ENCODE measurements at regions not wholly inside any gene's neighbourhood (a gene's known extent, or its start where the extent isn't known, plus 50 kb on each side); places are given as distances from the start of the nearest gene placed in this dataset.

DNA sequence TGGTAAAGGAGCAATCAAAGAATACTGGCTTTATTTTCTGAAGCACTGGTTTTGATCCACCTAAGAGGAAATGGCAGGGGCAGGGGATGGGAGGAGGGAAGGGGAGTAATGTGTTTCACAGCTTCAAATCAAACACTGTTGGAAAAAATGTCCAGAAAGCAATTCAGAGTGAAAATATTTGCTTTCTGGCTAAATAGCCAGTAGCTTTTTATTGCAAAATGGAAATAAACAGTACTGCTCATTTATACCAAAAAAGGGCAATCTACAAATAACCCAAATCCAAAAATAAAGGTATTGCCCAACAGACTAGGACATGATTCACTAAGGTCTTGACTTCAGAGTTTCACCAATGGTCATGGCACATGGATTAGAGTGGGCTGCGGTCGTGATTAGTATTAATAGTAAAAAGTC, 279.3 kb upstream of the THBS1 start:
- no peak for DNase-seq (ENCODE audit: low read depth in 2 of 2)

- DNase-seq (ENCODE audit: low read depth in 2 of 2): no peak
Measured at GRCh38 chr15:39302936-39303335, 277.9 kb upstream of the THBS1 start.

DNA sequence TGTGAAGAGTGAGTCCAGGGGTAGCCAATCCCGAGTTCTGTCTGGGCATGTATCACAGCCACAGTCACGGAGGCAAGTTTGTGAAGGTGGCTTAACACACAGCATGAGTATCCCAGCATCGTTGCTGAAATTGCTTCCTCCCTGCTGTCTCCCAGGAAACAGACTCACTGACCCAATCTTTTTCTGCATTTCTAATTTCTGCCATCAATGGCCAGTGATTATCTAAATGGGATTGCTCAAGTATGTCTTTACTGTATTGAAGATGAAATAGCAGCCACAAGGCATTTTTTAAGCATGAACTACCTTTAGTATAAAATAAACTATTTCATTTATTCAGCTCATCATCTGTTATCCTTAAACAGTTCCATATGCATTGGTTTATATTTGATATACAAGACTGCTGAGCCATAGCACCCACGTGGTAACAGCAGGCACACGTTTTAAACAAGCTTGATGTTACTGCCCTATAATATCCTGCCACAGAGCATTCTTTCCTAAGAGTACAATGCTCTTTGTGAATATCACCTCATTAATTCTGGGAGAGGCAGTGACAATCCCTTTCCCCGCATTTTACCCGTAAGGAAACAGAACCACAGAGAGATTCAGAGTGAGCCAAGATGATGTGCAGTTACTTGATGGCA, 276.6 kb upstream of the THBS1 start:
- DNase-seq (ENCODE audit: low read depth in 2 of 2): no peak

GRCh38 chr15:39304931-39305728, 275.7 kb upstream of the THBS1 start:
- DNase-seq (ENCODE audit: low read depth in 2 of 2): no peak

- DNase-seq (ENCODE audit: low read depth in 2 of 2): no peak
Measured at GRCh38 chr15:39310633-39311032, 270.2 kb upstream of the THBS1 start.

DNA sequence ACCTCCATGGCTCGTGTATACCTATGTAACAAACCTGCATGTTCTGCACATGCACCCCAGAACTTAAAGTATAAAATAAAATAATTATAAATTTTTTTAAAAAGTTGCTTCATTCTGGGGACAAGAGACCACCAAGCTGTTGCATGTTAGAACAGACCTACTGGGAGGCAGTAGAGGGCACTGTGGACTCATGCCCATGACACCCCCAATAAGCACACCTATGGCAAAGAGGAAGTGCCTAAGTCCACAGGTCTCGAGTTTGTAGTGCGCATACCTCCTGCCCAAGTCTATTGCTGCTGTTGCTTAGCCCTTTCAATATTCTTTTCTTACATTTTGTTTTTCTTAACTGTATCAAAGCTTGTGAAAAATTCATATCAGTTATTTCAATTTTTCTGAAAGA, 267.9 kb upstream of the THBS1 start:
- DNase-seq (ENCODE audit: low read depth in 2 of 2): no peak

GRCh38 chr15:39313467-39313866, 267.4 kb upstream of the THBS1 start:
- DNase-seq (ENCODE audit: low read depth in 2 of 2): no peak

DNA sequence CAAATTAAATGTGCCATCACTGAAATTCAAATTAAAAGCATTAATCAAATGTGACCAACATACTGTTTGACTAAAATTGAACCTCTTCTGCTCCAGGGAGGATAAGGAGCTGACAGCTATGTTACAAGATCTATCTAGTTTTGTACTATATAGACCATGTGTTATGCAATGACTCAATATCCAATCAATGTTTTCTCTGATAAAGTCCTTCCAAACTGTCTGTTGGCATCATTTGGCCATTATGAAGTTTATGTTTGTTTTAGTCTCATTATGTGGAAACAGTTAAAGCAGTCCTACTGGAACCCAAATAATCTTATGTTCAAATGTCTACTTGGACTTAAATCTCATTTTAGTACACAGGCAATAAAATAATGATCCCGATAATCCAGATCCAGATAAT, 267.0 kb upstream of the THBS1 start:
- DNase-seq (ENCODE audit: low read depth in 2 of 2): no peak

- DNase-seq (ENCODE audit: low read depth in 2 of 2): no peak
Measured at GRCh38 chr15:39315206-39315850, 265.6 kb upstream of the THBS1 start.

DNA sequence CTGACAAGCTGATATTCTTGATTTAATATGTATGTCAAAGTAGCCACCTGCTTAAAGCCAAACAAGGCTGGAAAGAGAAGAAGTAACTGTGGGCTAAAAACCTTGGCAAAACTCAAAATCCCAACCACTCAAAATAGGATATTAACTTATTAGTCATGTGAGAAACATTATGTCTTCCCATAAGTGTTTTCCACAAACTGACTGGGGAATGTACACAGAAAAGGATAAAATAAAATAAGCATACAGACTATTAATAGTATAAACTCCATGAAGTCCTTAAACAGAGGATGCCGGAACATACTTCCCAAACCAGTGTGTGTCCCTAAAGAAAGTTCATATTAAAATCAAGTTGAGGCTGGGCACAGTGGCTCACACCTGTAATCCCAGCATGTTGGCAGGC, 263.7 kb upstream of the THBS1 start:
- DNase-seq (ENCODE audit: low read depth in 2 of 2): no peak

- DNase-seq (ENCODE audit: low read depth in 2 of 2): no peak
Measured at GRCh38 chr15:39318231-39318630, 262.6 kb upstream of the THBS1 start.

DNA sequence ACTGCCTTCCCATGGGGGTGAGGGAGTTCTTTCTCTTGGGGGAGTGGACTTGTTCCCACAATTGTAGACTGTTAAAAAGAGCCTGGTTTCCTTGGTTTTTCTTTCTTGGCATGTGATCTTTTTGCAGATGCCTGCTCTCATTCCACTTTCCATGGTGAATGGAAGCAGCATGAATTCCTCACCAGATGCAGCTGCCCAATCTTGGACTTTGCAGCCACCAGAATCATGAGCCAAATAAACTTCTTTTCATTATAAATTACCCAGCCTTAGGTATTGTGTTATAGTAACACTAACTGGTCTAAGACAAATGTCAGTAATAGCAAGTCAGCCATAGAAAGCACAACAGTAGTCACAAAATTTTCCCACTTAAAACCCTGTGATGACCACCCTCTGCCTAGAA, 260.5 kb upstream of the THBS1 start:
- no peak for DNase-seq (ENCODE audit: low read depth in 2 of 2)

DNA sequence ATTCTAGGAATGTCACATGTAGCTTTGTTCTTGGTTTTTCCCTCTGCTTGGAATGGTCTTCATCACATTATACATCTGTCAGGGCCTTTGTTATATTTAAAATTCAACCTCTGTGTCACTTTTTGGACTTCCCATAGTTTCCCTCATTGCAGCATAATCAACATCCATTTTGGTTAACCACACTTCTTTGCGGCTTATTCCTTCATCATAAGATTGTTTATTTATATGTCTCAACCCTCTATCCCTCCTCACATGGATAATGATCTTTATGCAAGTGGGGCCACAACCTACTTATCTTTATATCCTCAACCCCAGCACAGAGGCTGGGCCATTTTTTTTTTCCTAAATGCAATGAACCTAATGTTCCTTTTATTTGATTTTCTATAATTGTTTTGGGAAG, 260.0 kb upstream of the THBS1 start:
- DNase-seq (ENCODE audit: low read depth in 2 of 2): no peak

DNA sequence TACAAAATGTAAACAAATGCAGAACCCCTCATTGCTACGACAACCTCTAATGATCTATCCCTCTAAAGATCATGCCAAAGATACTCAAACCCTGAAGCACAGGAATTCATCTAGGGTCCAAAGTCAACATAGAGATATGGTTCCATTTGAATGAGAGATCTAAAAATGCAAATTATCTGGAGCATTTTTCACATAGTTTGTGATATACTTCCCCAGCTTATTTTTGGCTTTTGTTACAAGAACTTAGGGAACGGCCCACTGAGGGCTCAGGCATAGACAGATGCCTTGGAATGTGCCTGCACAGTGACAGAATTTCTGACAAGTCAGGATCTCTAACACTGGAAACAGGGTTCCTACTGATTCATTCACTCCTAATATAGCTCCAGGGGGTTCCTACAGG, 258.9 kb upstream of the THBS1 start:
- no peak for DNase-seq (ENCODE audit: low read depth in 2 of 2)

DNA sequence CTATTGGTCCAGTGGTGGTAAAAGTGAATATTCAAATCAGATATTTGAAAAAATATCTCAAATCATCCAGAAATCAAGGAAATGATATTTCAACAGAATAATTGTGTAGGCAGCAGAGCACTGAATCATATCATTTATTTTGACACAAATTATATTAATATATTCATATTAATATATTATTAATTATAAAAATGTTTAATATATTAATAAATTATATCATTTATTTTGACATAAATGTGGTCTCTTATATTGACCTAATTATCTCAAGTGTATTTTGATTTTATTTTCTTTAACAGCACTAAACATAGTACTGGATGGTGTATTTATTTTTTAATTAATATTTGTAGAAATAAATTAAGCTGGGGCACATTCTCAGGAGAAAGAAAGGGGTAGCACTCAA, 257.7 kb upstream of the THBS1 start:
- DNase-seq (ENCODE audit: low read depth in 2 of 2): no peak

GRCh38 chr15:39323706-39324105, 257.2 kb upstream of the THBS1 start:
- no peak for DNase-seq (ENCODE audit: low read depth in 2 of 2)

DNA sequence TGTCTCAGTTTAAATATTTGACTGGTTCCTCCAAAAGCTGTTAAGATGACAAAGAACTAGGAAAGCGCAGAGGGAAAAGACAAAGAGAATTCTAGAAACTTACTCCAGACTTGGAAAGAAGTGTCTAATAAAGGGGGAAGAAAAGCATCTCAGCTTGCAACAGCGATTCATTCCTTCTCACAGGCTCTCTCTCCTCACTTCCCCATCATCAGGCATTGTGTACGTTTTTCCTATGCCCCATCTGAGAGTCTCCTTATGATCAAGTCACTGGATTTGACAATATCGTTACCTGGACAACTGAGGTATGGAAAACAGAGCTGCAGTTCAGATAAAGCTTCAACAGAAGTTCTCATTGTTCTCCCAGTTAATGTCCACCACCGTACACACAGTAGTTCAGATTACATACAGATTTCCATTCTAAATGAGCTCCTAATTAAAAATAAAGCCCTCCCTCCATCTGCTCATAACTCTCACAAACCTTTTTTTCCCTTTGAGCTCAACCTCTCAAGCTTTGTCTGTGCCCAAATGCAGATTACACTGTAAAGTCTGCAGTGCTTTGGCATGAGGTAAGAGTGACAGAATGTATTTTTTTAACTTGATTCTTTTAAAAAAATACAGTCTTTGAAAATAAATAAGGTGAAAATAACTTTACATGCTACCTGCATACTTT, 254.4 kb upstream of the THBS1 start:
- no peak for DNase-seq (ENCODE audit: low read depth in 2 of 2)

DNA sequence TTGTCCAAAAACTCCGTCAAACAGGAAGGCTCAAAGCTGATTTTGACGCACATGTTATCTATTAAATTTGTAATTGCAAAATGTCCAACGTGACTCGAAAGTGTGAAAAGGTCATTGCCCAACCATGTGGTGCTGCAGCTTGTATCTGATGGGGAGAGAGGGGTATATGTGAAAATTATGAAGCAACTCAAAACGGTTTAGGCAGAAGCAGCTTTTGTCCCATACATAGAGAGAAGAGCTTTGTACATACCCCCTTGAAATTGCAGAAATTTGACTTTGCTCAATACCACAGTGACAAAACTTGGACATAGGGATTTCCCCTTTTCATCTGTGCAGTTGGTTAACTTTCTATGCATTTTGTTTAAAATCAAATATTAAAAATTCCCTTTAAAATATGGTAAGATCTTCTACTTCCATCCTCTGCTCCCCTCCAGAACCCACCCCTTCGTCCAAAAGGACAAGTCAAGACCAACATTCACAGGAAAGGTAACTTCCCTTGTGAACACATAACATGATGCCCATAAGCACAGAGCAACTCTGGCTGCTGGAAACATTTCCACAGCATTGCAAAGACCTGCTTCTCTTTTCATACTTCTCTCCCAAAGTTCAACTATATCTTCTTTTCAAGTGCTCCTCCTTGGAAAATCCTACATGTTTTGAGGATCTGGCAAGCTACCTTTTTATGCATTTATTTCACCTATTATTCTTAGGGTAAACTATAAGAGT, 253.7 kb upstream of the THBS1 start:
- no peak for DNase-seq (ENCODE audit: low read depth in 2 of 2)

DNA sequence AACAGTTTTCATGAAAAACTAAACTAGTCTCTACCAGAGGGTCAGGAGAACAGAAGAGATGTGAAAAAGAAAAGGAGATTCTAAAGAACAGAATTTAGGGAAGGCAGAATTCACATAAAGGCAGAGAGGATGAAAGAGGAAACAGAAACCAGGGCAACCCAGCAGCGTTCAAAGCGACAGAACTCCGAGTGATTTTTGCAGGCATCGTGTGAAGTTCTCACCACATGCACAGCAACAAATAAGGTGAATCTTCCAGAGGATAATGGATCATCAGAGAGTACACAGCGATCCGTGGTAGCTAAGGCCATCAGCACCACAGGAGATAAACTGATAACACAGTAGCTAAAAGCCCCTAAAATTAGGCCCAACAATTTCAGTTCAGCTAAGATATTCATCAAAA, 250.8 kb upstream of the THBS1 start:
- DNase-seq (ENCODE audit: low read depth in 2 of 2): no peak

DNA sequence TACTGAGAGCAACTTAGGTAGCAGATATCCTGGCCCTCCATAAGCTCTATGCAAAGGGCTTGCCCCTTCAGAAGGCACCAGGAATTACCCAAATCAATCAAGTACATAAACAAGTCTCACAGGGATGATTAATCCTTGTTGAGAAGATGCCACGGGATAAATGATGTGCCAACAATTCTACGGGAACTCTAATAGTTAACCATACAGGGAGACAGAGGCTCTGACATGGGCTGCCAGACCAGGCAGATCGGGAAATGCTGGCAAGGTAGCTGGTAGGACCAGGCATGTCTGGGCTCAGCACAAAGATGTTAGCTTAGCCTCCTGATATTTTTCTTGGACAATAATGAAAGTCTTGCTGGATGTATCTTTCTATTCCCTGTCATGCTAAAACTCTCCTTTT, 249.3 kb upstream of the THBS1 start:
- no peak for DNase-seq (ENCODE audit: low read depth in 2 of 2)

- DNase-seq (ENCODE audit: low read depth in 2 of 2): no peak
Measured at GRCh38 chr15:39332846-39333245, 248.0 kb upstream of the THBS1 start.

DNA sequence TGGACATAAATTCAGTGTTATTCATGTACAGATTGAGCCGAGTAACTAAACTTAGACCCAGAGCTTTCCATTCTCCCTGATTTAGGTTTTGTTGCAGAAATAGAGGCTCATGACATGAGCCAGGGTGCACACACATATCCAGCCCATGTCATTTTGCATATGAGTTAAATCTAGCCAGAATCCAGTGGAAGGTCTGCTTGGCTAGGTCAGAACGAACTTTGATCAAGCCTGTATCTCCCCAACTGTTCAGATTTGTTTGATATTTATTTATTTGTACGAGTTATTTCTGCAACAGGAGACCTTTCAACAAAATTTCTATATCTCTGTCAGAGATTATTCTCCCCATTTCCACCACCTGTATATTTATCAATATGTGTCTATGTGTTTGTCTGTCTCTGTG, 247.5 kb upstream of the THBS1 start:
- DNase-seq (ENCODE audit: low read depth in 2 of 2): no peak

All from stimulated activated CD8-positive, alpha-beta memory T cell treated with anti-CD3 and anti-CD28 coated beads, Interleukin-2, amount 100 ng/mL, for 1 hour (primary cell).